PC-9 (cell line): ENCODE measurements at regions not wholly inside any gene's neighbourhood (a gene's known extent, or its start where the extent isn't known, plus 50 kb on each side); places are given as distances from the start of the nearest gene placed in this dataset.
A peak's percentile ranks its signal among the peaks of the same experiment; 100 is the strongest.

Source experiments
- BruUV-seq: library from RNA; stranded (reverse); fragments of 400-500 nt; replicated peaks from 2 replicates; lab custom pipeline; 2021; lab: Mats Ljungman, UMichigan
- CTCF ChIA-PET: fragments of 300-600 bp; sonication (Branson Sonifier 250); formaldehyde crosslinking; loops from one replicate; lab custom pipeline; 2022; ENCODE audit warnings: antibody characterized with exemption; lab: Charles Lee
- POLR2A ChIA-PET: fragments of 300-600 bp; sonication (Branson Sonifier 250); formaldehyde crosslinking; loops from one replicate; lab custom pipeline; 2022; ENCODE audit warnings: antibody characterized with exemption; ENCODE audit not compliant: unreplicated experiment; lab: Charles Lee
- DNase-seq, 2 experiments: peaks; one replicate each; pipeline versions ENCODE4 v3.0.0 to v3.0.0-alpha.2; 2015 to 2022; ENCODE audit warnings: mixed read lengths in 1 of 2
- H2AFZ ChIP-seq: fragments of 200-600 bp; sonication (generic); 2 replicates; pipeline ENCODE4 v1.8.1; 2017; ENCODE audit warnings: antibody characterized with exemption
- H3F3A ChIP-seq: fragments of 200-600 bp; sonication (generic); 2 replicates; pipeline ENCODE4 v1.8.1; 2017; ENCODE audit warnings: antibody characterized with exemption, mild to moderate bottlenecking, low read depth; ENCODE audit not compliant: insufficient read depth
- H3K27ac ChIP-seq: fragments of 200-600 bp; sonication (generic); 2 replicates; pipeline ENCODE4 v1.6.1; 2016; ENCODE audit warnings: mixed run types
- H3K27me3 ChIP-seq: fragments of 200-600 bp; sonication (generic); 2 replicates; pipeline ENCODE4 v1.6.1; 2016; ENCODE audit warnings: low read depth, mixed run types; ENCODE audit not compliant: insufficient read depth
- H3K36me3 ChIP-seq: fragments of 200-600 bp; sonication (generic); 2 replicates; pipeline ENCODE4 v1.6.1; 2016; ENCODE audit warnings: low read depth, mixed run types
- H3K4me1 ChIP-seq: fragments of 200-600 bp; sonication (generic); replicated peaks from 2 replicates; pipeline ENCODE4 v1.6.1; 2016; ENCODE audit warnings: mixed run types; ENCODE audit not compliant: insufficient read depth
- H3K4me2 ChIP-seq: fragments of 200-600 bp; sonication (generic); 2 replicates; pipeline ENCODE4 v1.6.1; 2017; ENCODE audit warnings: mixed run types
- H3K4me3 ChIP-seq: fragments of 200-600 bp; sonication (generic); 2 replicates; pipeline ENCODE4 v1.6.1; 2016; ENCODE audit warnings: mixed run types
- H3K79me2 ChIP-seq: fragments of 200-600 bp; sonication (generic); 2 replicates; pipeline ENCODE4 v1.6.1; 2017; ENCODE audit warnings: low read depth, mixed run types
- H3K9me2 ChIP-seq: fragments of 200-600 bp; sonication (generic); 2 replicates; pipeline ENCODE4 v1.8.1; 2017; ENCODE audit warnings: mild to moderate bottlenecking; ENCODE audit not compliant: insufficient read depth
- H3K9me3 ChIP-seq: fragments of 200-600 bp; sonication (generic); 2 replicates; pipeline ENCODE4 v1.8.1; 2016; ENCODE audit warnings: low read depth; ENCODE audit not compliant: insufficient read depth
- H4K20me1 ChIP-seq: fragments of 200-600 bp; sonication (generic); 2 replicates; pipeline ENCODE4 v1.8.1; 2017; ENCODE audit not compliant: insufficient read depth
- CTCF ChIP-seq: fragments of 200-600 bp; sonication (generic); conservative IDR thresholded peaks from 2 replicates; pipeline ENCODE4 v1.6.1; 2017; ENCODE audit warnings: mixed run types, antibody characterized with exemption, mild to moderate bottlenecking, moderate library complexity
- EZH2 ChIP-seq: fragments of 200-600 bp; sonication (generic); IDR thresholded peaks from 2 replicates; pipeline ENCODE4 v1.8.0; 2017; ENCODE audit warnings: antibody characterized with exemption, low read depth
- intact Hi-C: fragments of 100-400 bp; cut with micrococcal nuclease; formaldehyde crosslinking; loops from one replicate; pipeline ENCODE4 v1.10.0; 2022; ENCODE audit not compliant: unreplicated experiment

GRCh38 chr3:152706991-152707713, 127.8 kb upstream of the P2RY1 start:
- Histone ChIP-seq H2AFZ (0 out of 2 replicates have a peak overlapping the region, but pooled peaks have one; percentile 47), H4K20me1 (no peaks in the 10 kb centered on the region), H3K36me3 (no peaks in the 10 kb centered on the region), H3K27ac (no peak overlapping the region), H3K9me2 (no peaks in the 10 kb centered on the region), H3F3A (no peaks in the 10 kb centered on the region), H3K9me3 (no peaks in the 10 kb centered on the region), H3K4me3 (no peak overlapping the region), H3K4me2 (0 out of 2 replicates have a peak overlapping the region, but pooled peaks have one; percentile 6), H3K4me1 (no peaks in the 10 kb centered on the region), H3K79me2 (no peaks in the 10 kb centered on the region), H3K27me3 (no peaks in the 10 kb centered on the region)
- BruUV-seq: no TSS peak
- TF ChIP-seq EZH2: no peak
- TF ChIP-seq CTCF: no peak
- intact Hi-C loops: no loop called here
- no peak for DNase-seq
- CTCF ChIA-PET: no interaction called here
- POLR2A ChIA-PET: interaction anchor here (0.6 kb wide), 1 partner anchor 568 kb away, joined by 7 read pairs; no protein-coding TSS in a partner anchor

- ChIA-PET CTCF (no interaction called here), POLR2A (interaction anchor here (0.6 kb wide), 1 partner anchor 564 kb away, joined by 7 read pairs; no protein-coding TSS in a partner anchor)
- BruUV-seq: no TSS peak
- no peaks in the 10 kb centered on the region for H3K9me2 ChIP-seq
- H3K4me2 ChIP-seq: no peak overlapping the region
- no peaks in the 10 kb centered on the region for H3K79me2 ChIP-seq
- H4K20me1 ChIP-seq: no peaks in the 10 kb centered on the region
- no peak for DNase-seq
- no peak overlapping the region for H3K27ac ChIP-seq
- H3K4me3 ChIP-seq: no peak overlapping the region
- H3K9me3 ChIP-seq: no peaks in the 10 kb centered on the region
- TF ChIP-seq CTCF (no peak), EZH2 (no peak)
- intact Hi-C loops: no loop called here
- H3F3A ChIP-seq: no peaks in the 10 kb centered on the region
- H3K27me3 ChIP-seq: no peaks in the 10 kb centered on the region
- no peaks in the 10 kb centered on the region for H3K36me3 ChIP-seq
- H2AFZ ChIP-seq: no peak overlapping the region
- no peaks in the 10 kb centered on the region for H3K4me1 ChIP-seq
Measured at GRCh38 chr3:152709659-152710058, 125.3 kb upstream of the P2RY1 start.

GRCh38 chr3:152710549-152710948, 124.4 kb upstream of the P2RY1 start:
- no peak for TF ChIP-seq CTCF
- no peak for TF ChIP-seq EZH2
- no peaks in the 10 kb centered on the region for H3K79me2 ChIP-seq
- intact Hi-C loops: no loop called here
- H3K4me1 ChIP-seq: no peaks in the 10 kb centered on the region
- no peaks in the 10 kb centered on the region for H4K20me1 ChIP-seq
- no TSS peak for BruUV-seq
- no peak overlapping the region for H3K4me2 ChIP-seq
- no peak for DNase-seq
- no peaks in the 10 kb centered on the region for H3K36me3 ChIP-seq
- no peaks in the 10 kb centered on the region for H3K9me2 ChIP-seq
- H3K4me3 ChIP-seq: no peak overlapping the region
- CTCF ChIA-PET: no interaction called here
- no peak overlapping the region for H2AFZ ChIP-seq
- POLR2A ChIA-PET: no interaction called here
- H3F3A ChIP-seq: no peaks in the 10 kb centered on the region
- no peaks in the 10 kb centered on the region for H3K27me3 ChIP-seq
- H3K9me3 ChIP-seq: no peaks in the 10 kb centered on the region
- H3K27ac ChIP-seq: no peak overlapping the region
